C4-2B (cell line): ENCODE measurements at regions not wholly inside any gene's neighbourhood (a gene's known extent, or its start where the extent isn't known, plus 50 kb on each side); places are given as distances from the start of the nearest gene placed in this dataset.

Experiments
- CTCF ChIP-seq: fragments of 450-650 bp; conservative IDR thresholded peaks from 2 replicates; pipeline ENCODE4 v1.5.1; 2017; ENCODE audit warnings: mild to moderate bottlenecking
- ZFX ChIP-seq: fragments of 450-650 bp; IDR thresholded peaks from 2 replicates; pipeline ENCODE4 v1.6.1; 2017

DNA sequence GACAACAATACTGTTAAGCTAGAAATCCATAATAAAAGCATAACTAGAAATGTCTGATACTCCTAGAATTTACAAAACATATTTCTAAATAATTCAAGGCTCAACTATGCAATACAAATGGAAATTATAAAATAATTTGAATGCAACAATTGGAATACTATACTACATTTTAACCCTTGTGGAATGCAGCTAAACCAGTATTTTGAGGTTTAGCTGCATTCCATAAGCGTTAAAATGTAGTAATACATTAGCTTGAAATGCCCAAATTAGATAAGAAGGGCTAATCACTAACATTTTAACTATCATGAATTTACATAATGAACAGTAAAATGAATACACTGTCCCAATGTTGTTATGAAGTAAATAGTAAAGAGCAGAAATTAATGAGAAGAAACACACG, 617.2 kb upstream of the CHORDC1 start:
- TF ChIP-seq CTCF (no peak), ZFX (no peak)
